Transverse colon (tissue), 4 donors: ENCODE measurements at regions not wholly inside any gene's neighbourhood (a gene's known extent, or its start where the extent isn't known, plus 50 kb on each side); places are given as distances from the start of the nearest gene placed in this dataset.
"Not testable (repeated sequence)": the region's sequence is repeated elsewhere in the genome, so short reads cannot be mapped to it uniquely, and the experiment has no call there.

Experiments
- DNase-seq: peaks from one replicate; pipeline ENCODE4 v3.0.0-alpha.2; 2019
- H3K27ac ChIP-seq, 4 donors: fragments of 200-600 bp; sonication (generic); 2 replicates each; pipeline ENCODE4 v1.5.1; 2016 to 2018; ENCODE audit warnings: inconsistent platforms in 4 of 4
- H3K27me3 ChIP-seq: fragments of 200-600 bp; sonication (generic); 2 replicates; pipeline ENCODE4 v1.5.1; 2017; ENCODE audit warnings: inconsistent platforms
- H3K36me3 ChIP-seq, 4 donors: fragments of 200-600 bp; sonication (generic); 2 replicates each; pipeline ENCODE4 v1.5.1; 2017 to 2019; ENCODE audit warnings: inconsistent platforms in 4 of 4
- H3K4me1 ChIP-seq, 4 donors: fragments of 200-600 bp; sonication (generic); 2 replicates each; pipeline ENCODE4 v1.5.1; 2017 to 2020; ENCODE audit warnings: inconsistent platforms in 4 of 4
- H3K4me3 ChIP-seq, 4 donors: fragments of 200-600 bp; sonication (generic); 1 replicate in 1 of 4; 2 replicates in 3 of 4; pipeline versions ENCODE4 v1.5.1 to v1.6.1; 2017 to 2019; ENCODE audit warnings: inconsistent platforms in 4 of 4
- H3K9me3 ChIP-seq, 2 donors: fragments of 200-600 bp; sonication (generic); 2 replicates each; pipeline ENCODE4 v1.5.1; 2017 to 2019; ENCODE audit warnings: inconsistent platforms in 2 of 2
- EP300 ChIP-seq: sonication (generic); formaldehyde crosslinking; IDR thresholded peaks from one replicate; pipeline ENCODE4 v1.6.1; 2017; ENCODE audit warnings: antibody characterized with exemption, low read depth
- POLR2A ChIP-seq: fragments of 450-650 bp; IDR thresholded peaks from one replicate; pipeline ENCODE4 v1.6.1; 2016; ENCODE audit warnings: antibody characterized with exemption, mild to moderate bottlenecking, moderate library complexity
- POLR2AphosphoS5 ChIP-seq, 3 donors: sonication (generic); formaldehyde crosslinking; IDR thresholded peaks; one replicate each; pipeline ENCODE4 v1.6.1; 2016; ENCODE audit warnings: antibody characterized with exemption in 3 of 3
- WGBS, 2 donors: methylation state at CpG; one replicate each; pipeline ENCODE4 v1.1.5; 2018; ENCODE audit warnings: low coverage in 1 of 2; 5-methylcytosine and 5-hydroxymethylcytosine counted together
- in situ Hi-C, 4 donors: fragments of 200-750 bp; cut with MboI; loops; one replicate each; pipeline versions ENCODE4 v1.15.0 to v1.15.1; 2017; ENCODE audit warnings: low sequenced_read_pairs in 3 of 4, low pct_ligation_motif_present in 1 of 4, low pct_unique_long_range_greater_than_20kb in 1 of 4
- intact Hi-C: fragments of 100-400 bp; cut with DNase I; formaldehyde crosslinking; loops from one replicate; pipeline ENCODE4 v1.15.1; 2023; ENCODE audit warnings: low total_unique reads
- TF ChIP-seq, protein P1 (sequence below), 5 experiments: fragments of 200-600 bp in 3 of 5; fragments of 450-650 bp in 2 of 5; sonication (generic) in 3 of 5; IDR thresholded peaks; 1 replicate in 2 of 5; 2 replicates in 3 of 5; pipeline ENCODE4 v1.5.1; 2016 to 2017; ENCODE audit warnings: antibody characterized with exemption in 5 of 5, inconsistent platforms in 3 of 5, mild to moderate bottlenecking in 2 of 5, moderate library complexity in 1 of 5

DNA sequence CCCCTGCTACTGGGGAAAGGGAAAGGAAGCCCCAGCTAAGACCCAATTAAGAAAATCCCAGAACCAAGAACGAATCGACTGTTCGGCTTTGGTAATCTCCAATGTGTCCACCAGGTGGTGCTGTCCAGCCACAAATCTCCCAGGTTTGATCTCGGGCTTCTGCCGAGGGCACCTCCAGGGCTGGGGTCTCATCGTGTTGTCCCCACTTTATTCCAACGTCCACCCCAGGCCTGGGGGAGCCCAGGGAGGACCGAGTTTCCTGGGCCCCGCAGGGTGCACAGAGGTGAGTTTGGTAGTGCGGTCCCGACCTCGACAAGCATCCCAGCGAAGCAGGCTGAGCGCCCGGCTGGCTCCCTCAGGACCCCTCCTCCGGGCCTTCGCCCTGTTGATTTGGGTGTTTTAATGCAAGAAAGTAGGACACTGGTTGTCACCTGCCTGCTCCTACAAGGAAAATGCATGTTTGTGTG, 185.1 kb downstream of the GOLGA6L6 start:
- Histone ChIP-seq H3K4me3 (no peak overlapping the region), H3K27me3 (no peaks in the 10 kb centered on the region), H3K4me1 (peaks cover 0 to 3% (median 0%) of the 10 kb centered on the region in 4 donors), H3K27ac (no peak overlapping the region), H3K36me3 (no peaks in the 10 kb centered on the region), H3K9me3 (no peaks in the 10 kb centered on the region)
- peak; percentile 40 for DNase-seq
- WGBS, 2 donors: 43 to 67% methylated on average over 3 to 17 of the region's 17 CpGs
- in situ Hi-C loops: loop anchor here in 1 of 4 donors (25.0 kb wide), 1 partner anchor 94 kb away; no protein-coding TSS in a partner anchor
- intact Hi-C loops: no loop called here
- TF ChIP-seq, protein P1, sequence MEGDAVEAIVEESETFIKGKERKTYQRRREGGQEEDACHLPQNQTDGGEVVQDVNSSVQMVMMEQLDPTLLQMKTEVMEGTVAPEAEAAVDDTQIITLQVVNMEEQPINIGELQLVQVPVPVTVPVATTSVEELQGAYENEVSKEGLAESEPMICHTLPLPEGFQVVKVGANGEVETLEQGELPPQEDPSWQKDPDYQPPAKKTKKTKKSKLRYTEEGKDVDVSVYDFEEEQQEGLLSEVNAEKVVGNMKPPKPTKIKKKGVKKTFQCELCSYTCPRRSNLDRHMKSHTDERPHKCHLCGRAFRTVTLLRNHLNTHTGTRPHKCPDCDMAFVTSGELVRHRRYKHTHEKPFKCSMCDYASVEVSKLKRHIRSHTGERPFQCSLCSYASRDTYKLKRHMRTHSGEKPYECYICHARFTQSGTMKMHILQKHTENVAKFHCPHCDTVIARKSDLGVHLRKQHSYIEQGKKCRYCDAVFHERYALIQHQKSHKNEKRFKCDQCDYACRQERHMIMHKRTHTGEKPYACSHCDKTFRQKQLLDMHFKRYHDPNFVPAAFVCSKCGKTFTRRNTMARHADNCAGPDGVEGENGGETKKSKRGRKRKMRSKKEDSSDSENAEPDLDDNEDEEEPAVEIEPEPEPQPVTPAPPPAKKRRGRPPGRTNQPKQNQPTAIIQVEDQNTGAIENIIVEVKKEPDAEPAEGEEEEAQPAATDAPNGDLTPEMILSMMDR (IDR thresholded peaks at IDR 0.05): peak; percentile 63 to 73 (median 67)
- no peak for TF ChIP-seq POLR2A

DNA sequence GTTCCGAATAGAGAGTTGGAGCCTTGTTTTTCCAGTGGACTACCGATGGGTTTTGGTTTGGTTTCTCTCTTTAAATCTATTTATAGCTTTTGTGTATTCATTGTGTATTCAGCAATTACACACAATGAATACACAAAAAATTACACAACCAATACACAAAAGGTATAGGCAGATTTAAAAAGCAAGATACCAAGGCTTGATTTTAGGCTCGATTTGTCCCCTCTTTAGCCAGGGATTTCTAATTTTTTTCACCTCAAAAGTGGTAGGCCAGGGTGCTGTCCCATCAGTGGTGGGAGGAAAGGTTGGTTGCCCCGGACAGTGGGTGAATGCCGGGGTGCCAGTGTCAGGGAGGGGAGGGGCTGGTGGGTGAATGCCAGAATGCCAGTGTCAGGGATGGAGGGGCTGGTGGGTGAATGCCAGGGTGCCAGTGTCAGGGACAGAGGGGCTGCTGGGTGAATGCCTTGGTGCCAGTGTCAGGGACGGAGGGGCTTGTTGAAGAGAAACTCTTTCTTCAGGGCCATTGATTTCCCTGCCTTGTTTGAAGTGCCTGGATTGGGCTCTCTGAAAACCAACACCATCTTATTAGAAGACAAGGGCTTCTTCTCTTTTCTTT, 186.2 kb downstream of the GOLGA6L6 start:
- no peak for DNase-seq
- Histone ChIP-seq H3K9me3 (no peaks in the 10 kb centered on the region), H3K4me1 (peaks cover 0 to 3% (median 0%) of the 10 kb centered on the region in 4 donors), H3K4me3 (no peak overlapping the region), H3K27me3 (no peaks in the 10 kb centered on the region), H3K27ac (no peak overlapping the region), H3K36me3 (no peaks in the 10 kb centered on the region)
- WGBS, 2 donors: 83 to 89% methylated on average over 5 to 6 of the region's 6 CpGs
- intact Hi-C loops: no loop called here
- no peak for TF ChIP-seq POLR2A
- no peak for TF ChIP-seq POLR2AphosphoS5 (IDR thresholded peaks at IDR 0.05)
- TF ChIP-seq EP300: no peak
- TF ChIP-seq, protein P1 (IDR thresholded peaks at IDR 0.05): no peak
- in situ Hi-C loops: loop anchor here in 1 of 4 donors (25.0 kb wide), 1 partner anchor 93 kb away; no protein-coding TSS in a partner anchor

DNA sequence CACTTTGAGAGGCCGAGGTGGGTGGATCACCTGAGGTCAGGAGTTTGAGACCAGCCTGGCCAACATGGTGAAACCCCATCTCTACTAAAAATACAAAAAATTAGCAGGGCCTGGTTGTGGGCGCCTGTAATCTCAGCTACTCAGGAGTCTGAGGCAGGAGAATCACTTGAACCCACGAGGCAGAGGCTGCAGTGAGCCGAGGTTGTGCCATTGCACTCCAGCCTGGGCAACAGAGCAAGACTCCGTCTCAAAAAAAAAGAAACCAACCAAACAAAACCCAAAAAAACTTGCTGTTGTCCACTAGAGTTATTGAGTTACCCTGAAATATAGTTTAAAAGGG, 186.7 kb downstream of the GOLGA6L6 start:
- H3K27me3 ChIP-seq, H3K4me3 ChIP-seq, H3K4me1 ChIP-seq, intact Hi-C loops, DNase-seq, H3K36me3 ChIP-seq, H3K9me3 ChIP-seq, H3K27ac ChIP-seq: not testable (repeated sequence)
- in situ Hi-C loops: loop anchor here in 1 of 4 donors (25.0 kb wide), 1 partner anchor 93 kb away; no protein-coding TSS in a partner anchor
- 61 to 92% methylated on average over 2 to 5 of the region's 5 CpGs for WGBS, 2 donors

DNA sequence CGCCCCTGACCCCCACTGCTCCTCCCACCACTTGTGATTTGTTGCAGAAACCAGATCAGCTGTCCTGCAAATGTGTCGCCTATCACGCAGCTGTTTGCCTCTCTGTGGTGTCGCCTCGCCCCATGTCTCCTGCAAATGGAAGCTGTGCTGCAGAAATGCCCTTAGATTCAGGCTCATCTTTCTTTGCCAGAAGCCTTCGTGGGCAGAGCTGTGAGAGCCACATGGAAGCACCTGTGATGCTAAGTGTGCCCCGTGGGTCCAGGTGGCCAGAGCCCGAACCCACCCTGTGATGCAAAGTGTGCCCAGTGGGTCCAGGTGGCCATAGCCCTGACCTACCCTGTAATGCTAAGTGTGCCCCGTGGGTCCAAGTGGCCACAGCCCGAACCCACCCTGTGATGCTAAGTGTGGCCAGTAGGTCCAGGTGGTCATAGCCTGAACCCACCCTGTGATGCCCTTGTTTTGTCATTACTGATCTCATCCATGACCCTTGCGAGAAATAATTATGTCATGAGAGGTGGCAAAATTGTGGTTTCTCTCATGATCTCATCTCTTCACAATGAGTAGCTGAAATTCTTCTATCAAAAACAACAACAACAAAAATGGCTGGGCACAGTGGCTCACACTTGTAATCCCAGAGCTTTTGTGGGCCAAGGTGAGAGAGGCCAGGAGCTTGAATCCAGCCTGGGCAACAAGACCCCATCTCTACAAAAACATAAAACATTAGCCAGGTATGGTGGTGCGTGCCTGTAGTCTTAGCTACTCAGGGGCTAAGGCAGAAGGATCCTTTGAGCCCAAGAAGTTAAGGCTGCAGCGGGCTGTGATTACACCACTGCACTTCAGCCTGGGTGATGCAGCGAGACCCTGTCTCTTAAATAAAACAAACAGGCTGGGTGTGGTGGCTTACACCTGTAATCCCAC, 187.4 kb downstream of the GOLGA6L6 start:
- WGBS, 2 donors: 71 to 76% methylated on average over 13 to 14 of the region's 14 CpGs
- intact Hi-C loops: no loop called here
- TF ChIP-seq EP300 (no peak), POLR2AphosphoS5 (IDR thresholded peaks at IDR 0.05) (no peak), POLR2A (no peak)
- TF ChIP-seq, protein P1 (IDR thresholded peaks at IDR 0.05): no peak
- Histone ChIP-seq H3K9me3 (no peaks in the 10 kb centered on the region), H3K4me1 (peaks cover 0 to 3% (median 0%) of the 10 kb centered on the region in 4 donors), H3K36me3 (no peaks in the 10 kb centered on the region), H3K4me3 (no peak overlapping the region), H3K27ac (no peak overlapping the region), H3K27me3 (no peaks in the 10 kb centered on the region)
- in situ Hi-C loops: loop anchor here in 1 of 4 donors (25.0 kb wide), 1 partner anchor 92 kb away; no protein-coding TSS in a partner anchor
- DNase-seq: no peak
